ENCODE measurements at regions not wholly inside any gene's neighbourhood (a gene's known extent, or its start where the extent isn't known, plus 50 kb on each side); places are given as distances from the start of the nearest gene placed in this dataset.

DNA sequence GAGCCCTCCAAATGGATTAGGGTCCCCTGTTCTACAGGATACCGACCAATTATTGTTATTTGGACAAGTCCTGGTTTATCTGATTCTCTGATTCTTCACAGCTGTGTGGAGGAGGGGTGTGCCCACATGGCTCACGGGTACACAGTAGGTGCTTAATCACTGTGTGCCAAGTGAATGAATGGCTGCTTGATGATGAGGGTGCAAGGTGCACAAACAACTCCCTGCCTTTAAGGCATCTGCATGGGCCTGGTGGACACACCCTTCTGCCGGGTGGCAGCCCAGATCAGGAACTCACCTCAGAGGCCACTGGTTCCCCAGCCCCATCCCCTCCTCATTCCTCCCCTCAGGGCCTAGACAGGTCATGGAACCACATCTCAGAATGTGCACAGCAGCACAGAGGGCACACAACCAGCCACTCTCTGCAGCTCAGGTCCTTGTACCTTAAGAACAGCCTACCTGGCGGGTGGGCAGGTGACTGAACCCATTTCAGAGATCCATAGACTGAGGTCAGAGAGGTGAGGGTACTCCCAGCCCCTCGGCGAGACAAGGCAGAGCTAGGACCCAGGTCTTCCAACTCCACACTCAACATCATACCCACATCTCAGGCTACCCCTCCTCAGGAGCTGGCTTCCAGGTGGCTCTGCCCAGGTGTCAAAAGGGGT, 50.3 kb downstream of the SHANK2 start:
- Mint-ChIP-seq H3K9me3 (no peaks in the 10 kb centered on the region), H3K4me1 (no peaks in the 10 kb centered on the region), H3K27ac (no peak overlapping the region), H3K36me3 (no peaks in the 10 kb centered on the region), H3K27me3 (ENCODE audit: low read depth in 3 of 3) (peaks cover 0 to 3% (median 1%) of the 10 kb centered on the region in 3 donors), H3K4me3 (no peak overlapping the region)
- no peak for DNase-seq

DNA sequence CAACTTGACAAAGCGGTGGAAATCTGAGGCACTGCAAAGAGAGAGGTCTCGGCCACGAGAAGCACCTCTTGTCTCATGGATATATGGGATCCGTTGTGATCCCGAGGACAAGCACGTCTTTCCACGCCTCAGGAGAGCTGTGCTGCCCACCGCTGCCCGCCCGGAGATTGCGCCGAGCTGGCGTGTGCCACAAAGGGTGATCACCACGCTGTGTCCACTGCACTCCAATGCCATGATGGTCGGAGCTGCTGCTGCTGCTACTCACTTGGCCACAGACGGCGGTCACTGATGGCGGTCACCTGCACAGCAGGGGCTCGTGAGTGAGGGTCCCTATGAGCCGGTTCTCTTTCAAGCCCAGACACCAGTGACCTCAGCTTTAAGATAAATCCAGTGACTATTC, 51.1 kb downstream of the SHANK2 start:
- no peaks in the 10 kb centered on the region for H3K36me3 Mint-ChIP-seq
- no peak overlapping the region for H3K27ac Mint-ChIP-seq
- no peaks in the 10 kb centered on the region for H3K9me3 Mint-ChIP-seq
- H3K4me3 Mint-ChIP-seq, result no peak overlapping the region
- H3K4me1 Mint-ChIP-seq, result no peaks in the 10 kb centered on the region
- H3K27me3 Mint-ChIP-seq (ENCODE audit: low read depth in 3 of 3), result no peaks in the 10 kb centered on the region
- DNase-seq, result no peak

DNA sequence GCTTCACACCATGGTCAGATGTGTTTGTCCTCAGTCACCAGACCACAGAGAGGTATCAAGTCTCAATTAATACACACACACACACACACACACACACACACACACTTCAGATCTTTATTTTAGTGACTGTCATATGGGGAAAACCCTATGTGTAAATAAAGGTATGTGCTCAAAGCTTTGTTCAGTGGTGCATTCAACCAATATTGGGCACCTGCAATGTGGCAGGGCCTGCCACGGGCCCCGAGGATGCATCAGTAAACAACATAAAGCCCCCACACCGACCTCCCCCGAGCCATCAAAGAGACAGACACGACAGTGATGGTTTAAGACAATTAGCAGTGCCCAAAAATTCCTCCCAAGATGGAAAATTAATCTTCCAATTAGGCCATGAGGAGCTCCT, 51.6 kb downstream of the SHANK2 start:
- DNase-seq, result no peak
- Mint-ChIP-seq H3K27ac (no peak overlapping the region), H3K36me3 (no peaks in the 10 kb centered on the region), H3K9me3 (no peaks in the 10 kb centered on the region), H3K27me3 (ENCODE audit: low read depth in 3 of 3) (no peaks in the 10 kb centered on the region), H3K4me1 (no peaks in the 10 kb centered on the region), H3K4me3 (no peak overlapping the region)

DNA sequence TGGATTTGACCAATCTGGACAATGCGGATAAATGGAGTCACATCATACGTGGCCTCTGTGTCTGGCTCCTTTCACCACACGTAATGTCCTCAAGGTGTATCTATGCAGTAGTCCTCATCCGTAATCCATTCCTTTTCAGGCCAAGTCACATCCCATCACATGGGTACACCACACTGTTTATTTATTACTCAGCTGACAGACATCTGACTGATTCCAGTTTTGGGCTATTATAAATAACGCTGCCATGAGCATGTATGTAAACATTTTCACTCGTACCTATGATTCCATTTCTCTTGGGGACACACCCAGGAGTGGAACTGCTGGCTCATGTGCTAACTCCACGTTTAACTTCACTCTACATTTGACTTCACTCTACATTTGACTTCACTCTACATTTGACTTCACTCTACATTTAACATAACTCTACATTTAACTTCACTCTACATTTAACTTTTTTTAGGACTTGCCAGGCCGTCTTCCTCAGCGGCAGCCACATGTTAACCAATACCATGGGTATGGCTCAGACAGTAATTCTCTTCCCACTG, 52.1 kb downstream of the SHANK2 start:
- no peak for DNase-seq
- Mint-ChIP-seq H3K27ac (no peak overlapping the region), H3K27me3 (ENCODE audit: low read depth in 3 of 3) (no peaks in the 10 kb centered on the region), H3K36me3 (no peaks in the 10 kb centered on the region), H3K4me1 (no peaks in the 10 kb centered on the region), H3K4me3 (no peak overlapping the region), H3K9me3 (no peaks in the 10 kb centered on the region)

DNA sequence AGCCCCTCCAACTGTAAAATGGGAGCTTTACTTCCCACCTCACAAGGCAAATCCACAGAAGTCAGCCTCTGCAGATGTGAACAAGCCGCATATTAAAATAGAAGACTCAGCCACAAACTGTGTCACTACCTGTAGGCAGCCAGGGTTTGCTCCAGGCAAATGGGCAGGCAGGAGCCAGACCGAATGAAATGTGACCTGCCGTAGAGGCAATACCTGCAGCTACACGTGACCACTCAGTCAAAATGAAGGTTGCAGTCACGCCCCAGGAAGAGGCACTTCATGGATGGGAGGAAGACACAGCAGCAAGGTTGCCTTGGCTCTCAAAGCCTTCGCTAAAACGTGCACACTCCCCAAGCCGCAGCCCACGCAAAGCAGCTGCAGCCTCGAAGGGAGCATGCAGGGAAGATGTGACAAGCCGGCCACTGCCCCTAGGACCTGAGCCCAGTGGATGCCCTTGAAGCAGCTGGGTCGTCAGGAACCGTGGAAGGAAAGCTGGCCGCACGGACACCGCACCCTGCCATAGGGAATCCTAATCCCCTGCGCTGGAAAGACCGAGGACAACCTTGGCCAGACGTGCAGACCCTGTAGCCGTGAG, 53.1 kb downstream of the SHANK2 start:
- Mint-ChIP-seq H3K36me3 (no peaks in the 10 kb centered on the region), H3K27ac (no peak overlapping the region), H3K4me3 (no peak overlapping the region), H3K9me3 (no peaks in the 10 kb centered on the region), H3K27me3 (ENCODE audit: low read depth in 3 of 3) (peaks cover 0 to 2% (median 0%) of the 10 kb centered on the region in 3 donors), H3K4me1 (no peaks in the 10 kb centered on the region)
- DNase-seq, result no peak

DNA sequence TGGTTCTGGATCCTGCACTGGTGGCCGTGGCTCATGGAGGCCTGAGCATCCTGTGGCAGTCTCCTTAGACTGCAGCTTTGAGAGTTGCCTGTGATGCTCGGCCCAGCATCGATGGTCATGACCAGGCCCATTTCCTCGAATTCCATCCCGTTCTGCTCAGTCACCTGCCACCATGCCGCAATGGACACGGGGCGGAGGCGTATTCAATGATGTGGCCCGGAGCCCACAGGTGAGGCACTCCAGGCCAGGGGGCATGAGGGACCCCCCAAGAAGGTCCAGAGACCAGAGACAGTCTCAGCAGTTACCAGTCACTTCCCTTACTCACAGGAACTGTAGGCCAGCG, 53.6 kb downstream of the SHANK2 start:
- no peaks in the 10 kb centered on the region for H3K4me1 Mint-ChIP-seq
- no peaks in the 10 kb centered on the region for H3K36me3 Mint-ChIP-seq
- no peak overlapping the region for H3K27ac Mint-ChIP-seq
- H3K9me3 Mint-ChIP-seq, result no peaks in the 10 kb centered on the region
- no peak for DNase-seq
- no peak overlapping the region for H3K4me3 Mint-ChIP-seq
- H3K27me3 Mint-ChIP-seq (ENCODE audit: low read depth in 3 of 3), result peaks cover 0 to 2% (median 0%) of the 10 kb centered on the region in 3 donors

DNA sequence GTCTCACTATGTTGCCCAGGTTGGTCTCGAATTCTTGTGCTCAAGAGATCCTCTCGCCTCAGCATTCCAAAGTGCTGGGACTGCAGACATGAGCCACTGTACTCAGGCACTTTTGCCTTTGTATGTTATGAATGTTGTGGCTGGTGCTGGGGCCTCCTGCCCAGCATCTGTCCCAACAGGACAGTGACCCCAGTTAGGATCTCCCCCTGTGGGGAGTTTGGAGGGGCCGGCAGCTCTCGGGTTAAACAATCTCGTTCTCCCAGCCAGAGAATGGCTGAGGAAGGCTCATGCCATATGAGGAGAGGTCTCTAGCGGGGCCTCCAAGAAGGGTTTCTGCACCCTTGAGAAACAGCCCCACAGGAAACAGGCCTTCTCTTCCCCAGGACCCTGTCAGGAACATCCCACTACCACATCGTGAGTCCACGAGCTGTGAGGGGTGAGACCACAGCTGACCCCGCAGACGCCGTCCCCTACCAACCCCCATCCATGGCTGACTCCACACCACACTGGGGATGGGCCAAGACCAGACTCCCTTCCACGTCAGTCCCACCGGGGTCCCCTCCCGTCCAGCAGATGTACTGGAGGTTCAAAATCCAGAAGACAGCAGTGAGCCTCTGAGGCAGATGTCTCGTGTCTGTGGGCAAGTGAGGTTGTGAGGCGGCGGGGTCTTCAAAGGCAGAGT, 54.1 kb downstream of the SHANK2 start:
- H3K27ac Mint-ChIP-seq, result no peak overlapping the region
- no peaks in the 10 kb centered on the region for H3K9me3 Mint-ChIP-seq
- peaks cover 0 to 2% (median under 1%) of the 10 kb centered on the region in 3 donors for H3K27me3 Mint-ChIP-seq (ENCODE audit: low read depth in 3 of 3)
- H3K4me3 Mint-ChIP-seq, result no peak overlapping the region
- DNase-seq, result no peak
- no peaks in the 10 kb centered on the region for H3K36me3 Mint-ChIP-seq
- no peaks in the 10 kb centered on the region for H3K4me1 Mint-ChIP-seq

DNA sequence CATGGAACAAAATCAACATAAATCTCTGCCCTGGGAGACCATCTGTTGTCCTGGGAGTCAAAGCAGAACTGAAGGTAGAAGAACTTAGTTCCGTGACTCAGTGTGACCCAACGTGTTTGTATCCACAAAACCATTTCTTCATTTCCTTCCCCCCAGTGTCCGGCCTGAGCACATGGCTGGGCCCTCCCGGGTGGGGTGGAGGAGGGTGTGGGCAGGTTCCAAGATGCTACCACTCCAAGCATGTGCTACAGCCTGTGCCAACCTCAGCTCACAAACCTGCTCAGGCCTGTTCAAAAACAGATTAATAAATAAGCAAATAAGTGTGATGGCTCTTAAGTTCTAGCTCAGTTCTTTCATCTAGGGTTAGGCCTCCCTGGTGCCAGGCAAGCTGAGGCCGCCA, 55.3 kb downstream of the SHANK2 start:
- H3K27ac Mint-ChIP-seq, result no peak overlapping the region
- no peak overlapping the region for H3K4me3 Mint-ChIP-seq
- no peaks in the 10 kb centered on the region for H3K9me3 Mint-ChIP-seq
- DNase-seq, result no peak
- H3K36me3 Mint-ChIP-seq, result no peaks in the 10 kb centered on the region
- H3K27me3 Mint-ChIP-seq (ENCODE audit: low read depth in 3 of 3), result peaks cover 2 to 4% (median 2%) of the 10 kb centered on the region in 3 donors
- H3K4me1 Mint-ChIP-seq, result no peaks in the 10 kb centered on the region

DNA sequence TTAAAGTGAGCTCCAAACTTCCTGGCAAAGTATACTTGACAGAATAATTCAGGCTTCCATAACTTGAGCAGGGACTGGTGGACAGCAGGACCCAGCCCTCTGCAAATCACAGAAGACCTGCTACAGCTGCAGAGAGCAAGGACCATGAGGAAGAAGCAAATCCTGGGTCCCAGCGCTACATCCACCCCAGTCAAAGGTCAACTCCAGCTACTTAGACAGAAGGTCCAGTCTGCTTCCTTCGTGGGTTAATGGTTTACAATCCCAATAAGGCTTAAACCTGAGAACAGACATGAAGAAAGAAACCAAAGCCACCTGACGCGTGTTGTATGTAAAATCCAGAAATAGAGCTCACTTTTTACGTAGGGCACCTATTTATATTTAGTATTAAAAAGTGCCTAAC, 57.7 kb downstream of the SHANK2 start:
- H3K27ac Mint-ChIP-seq, result no peak overlapping the region
- H3K36me3 Mint-ChIP-seq, result no peaks in the 10 kb centered on the region
- no peaks in the 10 kb centered on the region for H3K4me1 Mint-ChIP-seq
- no peak for DNase-seq
- H3K9me3 Mint-ChIP-seq, result no peaks in the 10 kb centered on the region
- peaks cover 2 to 6% (median 4%) of the 10 kb centered on the region in 3 donors for H3K27me3 Mint-ChIP-seq (ENCODE audit: low read depth in 3 of 3)
- H3K4me3 Mint-ChIP-seq, result no peak overlapping the region

DNA sequence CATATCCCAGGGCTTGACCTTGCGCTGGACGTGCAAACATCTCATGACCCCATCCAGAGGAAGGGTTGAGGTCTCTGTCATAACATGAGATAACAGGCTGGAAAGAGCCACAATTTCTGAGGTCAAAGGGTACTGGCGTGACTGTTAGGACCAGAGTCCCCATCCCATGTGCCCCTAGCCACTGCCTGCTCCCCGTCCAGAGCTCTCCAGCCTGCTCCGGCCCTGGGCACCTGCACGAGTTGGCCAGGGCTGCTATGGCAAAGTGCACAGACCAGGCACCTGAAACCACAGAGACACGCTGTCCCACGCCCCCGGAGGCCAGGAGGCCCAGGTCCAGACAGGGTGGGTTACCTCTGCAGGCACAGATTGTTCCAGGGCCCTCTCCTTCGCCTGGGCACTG, 58.9 kb downstream of the SHANK2 start:
- H3K4me3 Mint-ChIP-seq, result no peak overlapping the region
- H3K27me3 Mint-ChIP-seq (ENCODE audit: low read depth in 3 of 3), result peaks cover 2 to 6% (median 4%) of the 10 kb centered on the region in 3 donors
- no peak overlapping the region for H3K27ac Mint-ChIP-seq
- no peaks in the 10 kb centered on the region for H3K4me1 Mint-ChIP-seq
- H3K36me3 Mint-ChIP-seq, result no peaks in the 10 kb centered on the region
- H3K9me3 Mint-ChIP-seq, result no peaks in the 10 kb centered on the region
- DNase-seq, result no peak

DNA sequence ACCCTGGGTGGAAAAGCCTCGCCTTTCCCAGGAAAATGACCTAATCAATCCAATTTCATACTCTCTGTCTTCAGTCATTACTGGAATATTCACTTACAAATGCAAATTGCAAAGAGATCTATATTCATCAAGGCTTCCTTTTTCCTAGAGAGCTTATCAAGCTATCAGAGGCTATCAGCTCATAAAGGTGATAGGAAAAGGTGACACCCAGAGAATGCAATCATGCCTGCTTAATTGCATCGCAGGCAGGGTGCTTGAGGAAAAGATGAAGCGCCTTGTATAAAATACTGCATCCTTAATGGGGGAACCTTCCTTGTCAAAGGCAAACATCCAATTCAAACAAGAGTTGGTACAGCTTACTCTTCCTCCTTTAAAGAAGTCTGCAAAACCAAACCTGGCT, 59.7 kb downstream of the SHANK2 start:
- H3K27me3 Mint-ChIP-seq (ENCODE audit: low read depth in 3 of 3), result peaks cover 2 to 6% (median 4%) of the 10 kb centered on the region in 3 donors
- H3K36me3 Mint-ChIP-seq, result no peaks in the 10 kb centered on the region
- H3K4me3 Mint-ChIP-seq, result no peak overlapping the region
- H3K27ac Mint-ChIP-seq, result no peak overlapping the region
- DNase-seq, result no peak
- H3K4me1 Mint-ChIP-seq, result no peaks in the 10 kb centered on the region
- no peaks in the 10 kb centered on the region for H3K9me3 Mint-ChIP-seq

DNA sequence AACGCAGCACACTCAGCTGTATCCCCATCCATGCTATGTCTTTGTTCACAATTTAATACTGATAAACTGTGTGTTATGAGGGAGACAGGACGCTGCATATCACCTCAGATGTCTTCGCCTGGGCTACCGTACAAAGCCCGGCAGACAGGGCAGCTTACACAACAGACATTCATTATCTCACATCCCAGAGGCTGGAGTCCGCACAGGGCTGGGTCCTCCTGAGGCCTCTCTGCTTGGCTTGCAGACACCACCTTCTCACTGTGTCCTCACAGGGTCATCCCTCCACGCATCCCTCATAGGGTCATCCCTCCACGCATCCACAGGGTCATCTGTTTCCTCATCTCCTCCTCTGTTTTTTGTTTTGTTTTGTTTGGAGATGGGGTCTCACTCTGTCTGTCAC, 61.2 kb downstream of the SHANK2 start:
- Mint-ChIP-seq H3K4me3 (no peak overlapping the region), H3K4me1 (no peaks in the 10 kb centered on the region), H3K27ac (no peak overlapping the region), H3K27me3 (ENCODE audit: low read depth in 3 of 3) (peaks cover 2 to 6% (median 4%) of the 10 kb centered on the region in 3 donors), H3K36me3 (no peaks in the 10 kb centered on the region), H3K9me3 (no peaks in the 10 kb centered on the region)
- DNase-seq, result no peak

DNA sequence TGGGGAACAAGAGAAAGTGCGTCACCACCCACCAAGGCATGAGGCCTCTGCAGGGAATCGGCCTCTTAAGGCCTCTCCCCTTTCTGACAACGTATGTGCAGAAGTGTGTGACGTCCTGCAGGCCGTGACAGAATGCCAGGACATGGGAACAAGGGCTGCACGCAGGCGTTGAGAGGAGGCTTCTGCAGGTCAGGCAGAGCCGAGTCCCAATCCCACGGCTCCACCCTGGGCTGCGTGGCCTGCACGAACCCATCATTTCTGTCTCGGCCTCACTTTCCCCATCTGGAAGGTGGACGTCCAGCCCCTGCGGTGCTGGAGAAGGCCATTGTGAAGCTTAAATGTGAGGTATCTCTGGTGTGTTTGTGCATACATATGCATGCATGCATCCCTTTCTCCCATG, 61.8 kb downstream of the SHANK2 start:
- no peak for DNase-seq
- Mint-ChIP-seq H3K36me3 (no peaks in the 10 kb centered on the region), H3K9me3 (no peaks in the 10 kb centered on the region), H3K27ac (no peak overlapping the region), H3K4me1 (no peaks in the 10 kb centered on the region), H3K4me3 (no peak overlapping the region), H3K27me3 (ENCODE audit: low read depth in 3 of 3) (peaks cover 3 to 6% (median 4%) of the 10 kb centered on the region in 3 donors)

DNA sequence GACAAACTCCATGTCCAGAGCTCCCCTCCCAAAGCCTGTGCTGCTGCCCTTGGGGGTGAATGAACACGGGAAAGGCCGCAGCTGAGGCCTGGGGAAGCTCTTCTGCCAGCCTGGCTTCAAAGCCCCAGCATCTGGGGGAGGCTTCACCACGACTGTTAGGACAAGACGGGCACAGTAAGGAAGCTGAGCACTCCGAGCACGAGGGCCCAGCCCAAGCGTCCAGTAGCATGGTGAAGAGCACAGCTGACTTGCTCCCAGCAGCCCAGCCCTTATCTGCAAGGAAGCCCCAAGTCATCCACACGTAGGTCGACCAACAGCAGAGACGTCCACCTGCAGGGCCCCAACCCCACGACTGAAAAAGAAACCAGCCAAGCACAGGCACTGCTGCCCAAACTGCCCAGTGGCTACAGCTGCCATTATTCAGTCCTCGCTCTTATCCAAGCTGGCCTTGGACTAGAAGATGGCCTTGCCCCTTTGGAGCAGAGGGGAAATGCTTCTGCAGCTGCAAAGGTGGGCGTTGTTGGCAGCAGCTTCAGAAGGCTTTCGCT, 62.5 kb downstream of the SHANK2 start:
- no peak for DNase-seq
- H3K36me3 Mint-ChIP-seq, result no peaks in the 10 kb centered on the region
- H3K4me3 Mint-ChIP-seq, result no peak overlapping the region
- H3K4me1 Mint-ChIP-seq, result no peaks in the 10 kb centered on the region
- H3K27me3 Mint-ChIP-seq (ENCODE audit: low read depth in 3 of 3), result peaks cover 3 to 6% (median 4%) of the 10 kb centered on the region in 3 donors
- H3K27ac Mint-ChIP-seq, result no peak overlapping the region
- no peaks in the 10 kb centered on the region for H3K9me3 Mint-ChIP-seq

All from immature natural killer cell (primary cell).